Hepatocyte (in vitro differentiated cells): ENCODE measurements at regions not wholly inside any gene's neighbourhood (a gene's known extent, or its start where the extent isn't known, plus 50 kb on each side); places are given as distances from the start of the nearest gene placed in this dataset.

ENCODE experiments used
- DNase-seq: peaks from one replicate; pipeline ENCODE4 v3.0.0-alpha.2; 2016; ENCODE audit warnings: low spot score
- H2AFZ ChIP-seq: fragments of 200-600 bp; sonication (generic); 2 replicates; pipeline ENCODE4 v1.6.0; 2016; ENCODE audit warnings: antibody characterized with exemption, mild to moderate bottlenecking
- H3K27ac ChIP-seq: fragments of 200-600 bp; sonication (generic); 2 replicates; pipeline ENCODE4 v1.5.1; 2016; ENCODE audit warnings: mild to moderate bottlenecking
- H3K27me3 ChIP-seq: fragments of 200-600 bp; sonication (generic); 2 replicates; pipeline ENCODE4 v1.6.1; 2016
- H3K36me3 ChIP-seq: fragments of 200-600 bp; sonication (generic); replicated peaks from 2 replicates; pipeline ENCODE4 v1.5.1; 2016; ENCODE audit warnings: low read depth; ENCODE audit not compliant: insufficient read depth
- H3K4me1 ChIP-seq: fragments of 200-600 bp; sonication (generic); 2 replicates; pipeline ENCODE4 v1.5.1; 2016; ENCODE audit warnings: mild to moderate bottlenecking, moderate library complexity; ENCODE audit not compliant: insufficient read depth
- H3K4me2 ChIP-seq: fragments of 200-600 bp; sonication (generic); 2 replicates; pipeline ENCODE4 v1.6.0; 2016
- H3K4me3 ChIP-seq: fragments of 200-600 bp; sonication (generic); 2 replicates; pipeline ENCODE4 v1.5.1; 2016; ENCODE audit warnings: mild to moderate bottlenecking
- H3K79me2 ChIP-seq: fragments of 200-600 bp; sonication (generic); 2 replicates; pipeline ENCODE4 v1.6.0; 2017; ENCODE audit warnings: mild to moderate bottlenecking
- H3K9me2 ChIP-seq: fragments of 200-600 bp; sonication (generic); replicated peaks from 2 replicates; pipeline ENCODE4 v1.6.0; 2017; ENCODE audit warnings: mild to moderate bottlenecking; ENCODE audit not compliant: insufficient read depth
- H3K9me3 ChIP-seq: fragments of 200-600 bp; sonication (generic); 2 replicates; pipeline ENCODE4 v1.5.1; 2016; ENCODE audit warnings: low read depth, mild to moderate bottlenecking
- H4K20me1 ChIP-seq: fragments of 200-600 bp; sonication (generic); 2 replicates; pipeline ENCODE4 v1.6.0; 2016; ENCODE audit warnings: mild to moderate bottlenecking; ENCODE audit not compliant: insufficient read depth, poor library complexity, severe bottlenecking
- CTCF ChIP-seq: fragments of 200-600 bp; sonication (generic); IDR thresholded peaks from 2 replicates; pipeline ENCODE4 v1.5.1; 2016; ENCODE audit warnings: antibody characterized with exemption, mild to moderate bottlenecking; ENCODE audit not compliant: poor library complexity
- EZH2 ChIP-seq: fragments of 200-600 bp; sonication (generic); IDR thresholded peaks from 2 replicates; pipeline ENCODE4 v1.6.1; 2016; ENCODE audit warnings: antibody characterized with exemption, mild to moderate bottlenecking, borderline replicate concordance
- EZH2phosphoT487 ChIP-seq: fragments of 200-600 bp; sonication (generic); IDR thresholded peaks from one replicate; pipeline ENCODE4 v1.6.1; 2018; ENCODE audit warnings: antibody characterized with exemption, mild to moderate bottlenecking, low read depth, moderate library complexity; ENCODE audit not compliant: unreplicated experiment, severe bottlenecking
- WGBS: methylation state at CpG from one replicate; pipeline ENCODE4 v1.1.6; 2016; ENCODE audit warnings: low lambda C conversion rate; ENCODE audit errors: missing lambda C conversion rate; 5-methylcytosine and 5-hydroxymethylcytosine counted together

DNA sequence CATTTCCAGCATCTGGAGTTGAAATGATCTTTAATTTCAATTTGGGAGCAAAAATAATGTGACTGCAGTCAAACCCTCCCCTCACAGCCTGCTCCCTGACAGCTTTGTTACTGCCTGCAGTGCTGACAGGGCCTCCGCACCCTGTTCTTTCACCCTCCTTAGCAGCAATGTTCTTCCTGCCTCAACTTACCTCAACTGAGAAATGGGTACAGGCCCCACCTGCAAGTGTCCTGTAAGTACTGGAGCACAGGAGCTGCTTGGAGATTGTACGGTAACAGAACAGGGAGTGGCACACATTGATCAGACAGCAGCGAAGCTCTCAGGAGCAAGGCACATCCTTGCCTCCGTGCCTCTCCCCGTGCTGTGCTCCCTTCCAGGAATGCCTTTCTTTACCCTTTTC lies 131.3 kb downstream of the CHST1 start:
- DNase-seq: no peak
- H2AFZ ChIP-seq: no peak overlapping the region
- H3K4me1 ChIP-seq: no peaks in the 10 kb centered on the region
- no peaks in the 10 kb centered on the region for H3K79me2 ChIP-seq
- no peak overlapping the region for H3K4me2 ChIP-seq
- H3K27me3 ChIP-seq: peaks cover 7% of the 10 kb centered on the region
- no peak overlapping the region for H3K4me3 ChIP-seq
- 94% methylated on average over 5 of the region's 5 CpGs for WGBS
- H3K9me2 ChIP-seq: no peaks in the 10 kb centered on the region
- H4K20me1 ChIP-seq: no peaks in the 10 kb centered on the region
- H3K36me3 ChIP-seq: no peaks in the 10 kb centered on the region
- H3K27ac ChIP-seq: no peak overlapping the region
- H3K9me3 ChIP-seq: no peaks in the 10 kb centered on the region
- no peak for TF ChIP-seq EZH2
- TF ChIP-seq CTCF: no peak

- Histone ChIP-seq H3K27ac (no peak overlapping the region), H3K4me3 (no peak overlapping the region), H3K9me2 (no peaks in the 10 kb centered on the region), H3K79me2 (no peaks in the 10 kb centered on the region), H3K9me3 (no peaks in the 10 kb centered on the region), H3K27me3 (peaks cover 7% of the 10 kb centered on the region), H4K20me1 (no peaks in the 10 kb centered on the region), H3K4me1 (no peaks in the 10 kb centered on the region), H3K4me2 (no peak overlapping the region), H2AFZ (no peak overlapping the region), H3K36me3 (no peaks in the 10 kb centered on the region)
- 84% methylated on average over 2 of the region's 2 CpGs for WGBS
- TF ChIP-seq EZH2 (no peak), EZH2phosphoT487 (no peak), CTCF (no peak)
- DNase-seq: no peak
Observed at GRCh38 chr11:45532546-45532945, 132.9 kb downstream of the CHST1 start.

- DNase-seq: no peak
- H4K20me1 ChIP-seq: no peaks in the 10 kb centered on the region
- no peak for TF ChIP-seq CTCF
- no peak for TF ChIP-seq EZH2
- TF ChIP-seq EZH2phosphoT487: no peak
- no peaks in the 10 kb centered on the region for H3K79me2 ChIP-seq
- no peak overlapping the region for H3K4me2 ChIP-seq
- WGBS: 86% methylated on average over 6 of the region's 6 CpGs
- H3K4me3 ChIP-seq: no peak overlapping the region
- no peaks in the 10 kb centered on the region for H3K9me3 ChIP-seq
- no peaks in the 10 kb centered on the region for H3K36me3 ChIP-seq
- no peaks in the 10 kb centered on the region for H3K9me2 ChIP-seq
- peaks cover 2% of the 10 kb centered on the region for H3K27me3 ChIP-seq
- no peak overlapping the region for H3K27ac ChIP-seq
- no peaks in the 10 kb centered on the region for H3K4me1 ChIP-seq
- H2AFZ ChIP-seq: no peak overlapping the region
Observed at GRCh38 chr11:45530776-45531175, 134.6 kb downstream of the CHST1 start.

DNA sequence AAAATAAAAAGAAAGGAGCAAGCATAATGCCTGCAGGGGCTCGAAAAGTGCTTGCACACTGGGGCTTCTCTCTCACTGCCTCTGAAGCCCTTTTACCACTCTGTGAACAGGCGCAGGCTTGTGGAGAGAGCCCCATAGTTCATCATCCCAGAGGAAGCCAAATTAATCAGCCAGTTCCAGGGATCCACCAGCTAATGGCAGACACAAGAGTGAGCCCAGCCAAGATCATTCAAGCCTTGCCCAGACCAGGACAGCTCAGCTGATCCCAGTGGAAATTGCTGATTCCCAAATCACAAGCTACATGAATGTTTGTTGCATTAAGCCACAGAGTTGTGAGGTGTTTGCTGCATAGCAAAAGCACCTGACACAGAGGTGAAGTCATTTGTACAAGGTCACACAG lies 135.3 kb downstream of the CHST1 start:
- H3K79me2 ChIP-seq: no peaks in the 10 kb centered on the region
- no peak overlapping the region for H3K4me2 ChIP-seq
- peaks cover 2% of the 10 kb centered on the region for H3K27me3 ChIP-seq
- TF ChIP-seq EZH2: no peak
- TF ChIP-seq CTCF: no peak
- no peak for TF ChIP-seq EZH2phosphoT487
- no peaks in the 10 kb centered on the region for H3K36me3 ChIP-seq
- DNase-seq: no peak
- H3K9me3 ChIP-seq: no peaks in the 10 kb centered on the region
- H3K4me3 ChIP-seq: no peak overlapping the region
- H2AFZ ChIP-seq: no peak overlapping the region
- 90% methylated on average over 2 of the region's 2 CpGs for WGBS
- H3K4me1 ChIP-seq: no peaks in the 10 kb centered on the region
- H3K27ac ChIP-seq: no peak overlapping the region
- H4K20me1 ChIP-seq: no peaks in the 10 kb centered on the region
- no peaks in the 10 kb centered on the region for H3K9me2 ChIP-seq
